Muscle of leg (tissue), 3 donors: ENCODE measurements at regions not wholly inside any gene's neighbourhood (a gene's known extent, or its start where the extent isn't known, plus 50 kb on each side); places are given as distances from the start of the nearest gene placed in this dataset.
A peak's percentile ranks its signal among the peaks of the same experiment; 100 is the strongest.

Experiments
- DNase-seq: peaks from one replicate; pipeline ENCODE4 v3.0.0; 2013
- H3K27ac ChIP-seq: one replicate; pipeline ENCODE4 v1.5.1; 2013; ENCODE audit warnings: mild to moderate bottlenecking, low read length, control low read depth
- H3K27me3 ChIP-seq: one replicate; pipeline ENCODE4 v1.6.1; 2013; ENCODE audit warnings: low read length; ENCODE audit not compliant: control insufficient read depth, insufficient read depth
- H3K36me3 ChIP-seq: one replicate; pipeline ENCODE4 v1.6.1; 2013; ENCODE audit warnings: low read length; ENCODE audit not compliant: control insufficient read depth, insufficient read depth
- H3K4me1 ChIP-seq: one replicate; pipeline ENCODE4 v1.6.1; 2013; ENCODE audit warnings: low read length; ENCODE audit not compliant: control insufficient read depth, insufficient read depth
- H3K4me3 ChIP-seq: one replicate; pipeline ENCODE4 v1.5.1; 2013; ENCODE audit warnings: low read length, control low read depth
- H3K9me3 ChIP-seq: replicated peaks from 2 replicates; pipeline ENCODE4 v1.6.1; 2013; ENCODE audit warnings: low read depth, low read length; ENCODE audit not compliant: control insufficient read depth
- WGBS: methylation state at CpG from one replicate; pipeline ENCODE4 v1.1.5; 2013; ENCODE audit warnings: missing lambda C conversion rate; ENCODE audit not compliant: insufficient coverage; 5-methylcytosine and 5-hydroxymethylcytosine counted together

DNA sequence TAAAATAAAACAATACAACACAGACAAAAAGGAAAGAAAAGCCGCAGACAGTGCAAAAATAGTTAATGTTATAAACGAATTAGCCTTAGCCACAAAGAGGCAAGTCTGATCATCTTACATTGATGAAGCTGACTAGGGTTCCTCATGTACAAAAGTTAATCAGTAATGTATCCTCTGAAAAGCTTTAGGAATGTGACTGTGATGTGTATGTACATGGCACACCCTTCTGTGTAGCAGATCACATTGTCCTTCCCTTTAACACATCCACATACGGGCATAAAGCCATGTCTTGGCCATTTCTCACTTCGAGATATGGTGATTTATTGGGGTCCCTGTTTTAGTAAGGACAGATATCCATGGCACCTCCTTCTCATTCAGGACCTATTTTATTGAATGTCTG is 1327.5 kb upstream of the CDH8 start:
- Histone ChIP-seq H3K36me3 (no peaks in the 10 kb centered on the region), H3K27ac (no peak overlapping the region), H3K9me3 (no peaks in the 10 kb centered on the region), H3K4me1 (no peaks in the 10 kb centered on the region), H3K27me3 (no peaks in the 10 kb centered on the region), H3K4me3 (no peak overlapping the region)
- DNase-seq, result no peak
- WGBS, result no CpG with 5 or more reads among the region's 4 CpGs

DNA sequence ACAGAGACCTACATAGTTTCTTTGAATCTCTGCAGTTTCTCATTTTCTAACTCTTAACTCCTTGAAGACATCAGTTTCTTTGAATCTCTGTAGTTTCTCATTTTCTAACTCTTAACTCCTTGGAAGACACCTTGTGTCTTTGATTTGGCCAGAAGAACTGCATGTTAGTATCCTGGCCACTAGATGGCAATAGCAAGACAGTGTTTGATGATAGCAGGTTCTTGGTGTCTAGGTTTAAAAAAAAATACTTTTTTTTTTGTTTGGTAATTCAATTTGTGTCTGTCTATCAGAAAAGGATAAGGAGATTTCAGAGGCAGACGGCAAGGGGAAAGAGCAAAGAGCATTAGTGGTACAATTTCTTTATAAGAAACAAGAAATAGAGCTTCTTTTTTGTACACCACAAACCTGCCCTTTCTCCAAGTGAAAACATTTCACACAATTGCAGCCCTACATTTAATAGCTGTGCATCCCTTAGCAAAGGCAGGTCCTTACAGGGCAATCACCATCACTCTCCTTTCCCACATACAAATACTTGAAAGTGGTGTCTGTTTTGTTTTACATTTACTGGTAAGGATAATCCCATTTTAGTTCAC is 1324.9 kb upstream of the CDH8 start:
- peak; percentile 63 for DNase-seq
- no peaks in the 10 kb centered on the region for H3K36me3 ChIP-seq
- WGBS, result no CpG with 5 or more reads among the region's 1 CpG
- no peaks in the 10 kb centered on the region for H3K4me1 ChIP-seq
- H3K27me3 ChIP-seq, result no peaks in the 10 kb centered on the region
- H3K9me3 ChIP-seq, result no peaks in the 10 kb centered on the region
- H3K27ac ChIP-seq, result no peak overlapping the region
- H3K4me3 ChIP-seq, result no peak overlapping the region

DNA sequence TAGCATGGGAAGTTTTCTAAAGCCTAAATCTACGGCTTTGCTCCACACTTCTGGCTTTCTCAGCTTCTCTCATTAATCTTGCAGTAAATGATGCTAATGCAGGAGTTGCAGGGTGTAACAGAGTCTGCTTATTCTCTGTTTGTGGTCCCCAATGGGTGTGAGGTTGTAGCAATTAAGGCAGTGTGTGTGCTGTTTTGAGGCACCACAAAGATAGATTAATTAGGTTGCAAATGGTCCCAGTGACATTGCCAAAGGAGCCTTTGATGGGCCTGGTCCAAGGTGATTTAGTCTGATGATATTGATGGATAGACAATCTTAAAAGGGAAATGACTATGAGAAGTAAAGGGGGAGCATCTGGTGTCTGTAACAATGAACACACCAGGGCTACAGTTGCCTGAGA is 1313.7 kb upstream of the CDH8 start:
- Histone ChIP-seq H3K27me3 (no peaks in the 10 kb centered on the region), H3K4me1 (no peaks in the 10 kb centered on the region), H3K9me3 (no peaks in the 10 kb centered on the region), H3K36me3 (no peaks in the 10 kb centered on the region), H3K4me3 (no peak overlapping the region), H3K27ac (no peak overlapping the region)
- no peak for DNase-seq
- no CpG with 5 or more reads among the region's 1 CpG for WGBS

DNA sequence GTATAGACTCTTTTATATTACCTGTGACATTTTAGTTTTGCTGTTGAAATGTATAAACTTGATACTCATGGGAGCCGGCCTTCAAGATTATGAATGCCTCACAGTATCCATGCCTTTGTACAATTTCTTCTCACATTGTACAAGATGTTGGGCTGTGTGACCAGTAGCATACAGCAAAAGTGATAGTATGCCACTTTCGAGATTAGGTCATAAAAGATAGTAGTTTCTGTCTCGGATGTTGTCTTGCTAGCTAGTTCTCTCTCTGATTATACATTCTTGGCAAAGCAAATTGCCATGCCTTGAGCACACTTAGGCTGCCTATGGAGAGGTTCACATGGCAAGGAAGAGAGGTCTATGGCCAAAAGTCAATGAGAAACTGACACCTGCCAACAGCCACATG is 1309.8 kb upstream of the CDH8 start:
- no peak for DNase-seq
- H3K27ac ChIP-seq, result no peak overlapping the region
- no peaks in the 10 kb centered on the region for H3K36me3 ChIP-seq
- H3K4me3 ChIP-seq, result no peak overlapping the region
- 100% methylated on average over 1 of the region's 3 CpGs for WGBS
- no peaks in the 10 kb centered on the region for H3K4me1 ChIP-seq
- H3K27me3 ChIP-seq, result no peaks in the 10 kb centered on the region
- no peaks in the 10 kb centered on the region for H3K9me3 ChIP-seq

DNA sequence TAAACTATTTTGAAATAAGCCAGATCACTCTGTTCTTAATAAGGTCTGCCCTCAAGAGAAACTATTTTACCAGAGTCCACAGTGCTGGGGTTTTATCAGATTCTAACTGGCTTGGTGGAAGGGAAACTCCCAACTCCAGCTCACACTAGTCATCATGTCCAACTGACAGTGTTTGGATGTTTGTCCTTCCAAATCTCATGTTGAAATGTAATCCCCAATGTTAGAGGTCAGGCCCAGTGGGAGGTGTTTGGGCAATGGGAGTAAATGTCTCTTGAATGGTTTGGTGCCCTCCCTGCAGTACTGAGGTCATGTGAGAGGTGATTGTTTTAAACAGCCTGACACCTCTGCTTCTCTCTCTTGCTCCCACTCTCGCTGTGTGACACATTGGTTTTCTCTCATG is 1301.0 kb upstream of the CDH8 start:
- no peaks in the 10 kb centered on the region for H3K36me3 ChIP-seq
- no peak for DNase-seq
- H3K4me1 ChIP-seq, result no peaks in the 10 kb centered on the region
- WGBS, result no CpG with 5 or more reads among the region's 1 CpG
- no peak overlapping the region for H3K27ac ChIP-seq
- H3K4me3 ChIP-seq, result no peak overlapping the region
- H3K27me3 ChIP-seq, result no peaks in the 10 kb centered on the region
- H3K9me3 ChIP-seq, result no peaks in the 10 kb centered on the region

DNA sequence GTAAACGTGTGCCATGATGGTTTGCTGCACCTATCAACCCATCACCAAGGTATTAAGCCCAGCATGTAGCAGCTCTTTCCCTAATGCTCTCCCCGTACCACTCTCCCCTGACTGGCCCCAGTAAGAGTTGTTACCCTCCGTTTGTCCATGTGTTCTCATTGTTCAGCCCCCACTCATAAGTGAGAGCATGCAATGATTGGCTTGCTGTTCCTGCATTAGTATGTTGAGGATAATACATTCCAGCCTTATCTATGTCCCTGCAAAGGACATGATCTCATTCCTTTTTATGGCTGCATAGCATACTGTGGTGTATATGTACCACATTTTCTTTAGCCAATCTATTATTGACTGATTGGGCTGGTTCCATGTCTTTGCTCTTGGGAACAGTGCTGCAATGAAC is 1294.9 kb upstream of the CDH8 start:
- Histone ChIP-seq H3K9me3 (no peaks in the 10 kb centered on the region), H3K36me3 (no peaks in the 10 kb centered on the region), H3K27ac (no peak overlapping the region), H3K27me3 (no peaks in the 10 kb centered on the region), H3K4me1 (no peaks in the 10 kb centered on the region), H3K4me3 (no peak overlapping the region)
- no CpG with 5 or more reads among the region's 3 CpGs for WGBS
- DNase-seq, result no peak

DNA sequence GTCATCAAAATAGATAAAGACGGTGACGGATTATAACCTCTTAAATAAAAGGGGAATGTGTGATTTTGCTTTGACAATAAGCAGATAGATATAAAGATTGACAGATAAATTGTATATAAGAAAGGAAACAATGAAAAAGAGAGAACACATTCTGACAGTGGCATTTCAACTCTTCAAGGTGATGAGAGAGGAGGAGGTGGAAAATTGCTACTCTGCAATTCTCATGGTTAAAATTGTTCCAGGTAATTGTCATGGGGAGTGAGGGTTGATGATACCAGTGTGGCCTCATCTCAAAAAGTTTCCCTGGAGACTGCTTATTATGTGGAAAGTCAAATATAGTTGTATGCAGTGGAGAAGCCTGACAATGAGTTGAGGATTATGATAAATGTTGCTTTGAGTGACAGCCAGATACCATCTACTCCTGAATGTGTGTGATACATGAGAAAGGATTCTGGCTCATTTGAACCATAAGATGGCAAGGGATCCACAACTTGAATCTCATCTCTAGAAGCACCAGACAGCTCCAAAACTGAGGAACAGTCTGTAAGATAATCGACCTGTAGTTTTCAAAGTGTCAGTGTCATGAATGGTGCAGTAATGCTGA is 1290.6 kb upstream of the CDH8 start:
- H3K4me1 ChIP-seq, result no peaks in the 10 kb centered on the region
- WGBS, result no CpG with 5 or more reads among the region's 3 CpGs
- DNase-seq, result no peak
- H3K27me3 ChIP-seq, result no peaks in the 10 kb centered on the region
- H3K4me3 ChIP-seq, result no peak overlapping the region
- H3K9me3 ChIP-seq, result no peaks in the 10 kb centered on the region
- H3K27ac ChIP-seq, result no peak overlapping the region
- H3K36me3 ChIP-seq, result no peaks in the 10 kb centered on the region

DNA sequence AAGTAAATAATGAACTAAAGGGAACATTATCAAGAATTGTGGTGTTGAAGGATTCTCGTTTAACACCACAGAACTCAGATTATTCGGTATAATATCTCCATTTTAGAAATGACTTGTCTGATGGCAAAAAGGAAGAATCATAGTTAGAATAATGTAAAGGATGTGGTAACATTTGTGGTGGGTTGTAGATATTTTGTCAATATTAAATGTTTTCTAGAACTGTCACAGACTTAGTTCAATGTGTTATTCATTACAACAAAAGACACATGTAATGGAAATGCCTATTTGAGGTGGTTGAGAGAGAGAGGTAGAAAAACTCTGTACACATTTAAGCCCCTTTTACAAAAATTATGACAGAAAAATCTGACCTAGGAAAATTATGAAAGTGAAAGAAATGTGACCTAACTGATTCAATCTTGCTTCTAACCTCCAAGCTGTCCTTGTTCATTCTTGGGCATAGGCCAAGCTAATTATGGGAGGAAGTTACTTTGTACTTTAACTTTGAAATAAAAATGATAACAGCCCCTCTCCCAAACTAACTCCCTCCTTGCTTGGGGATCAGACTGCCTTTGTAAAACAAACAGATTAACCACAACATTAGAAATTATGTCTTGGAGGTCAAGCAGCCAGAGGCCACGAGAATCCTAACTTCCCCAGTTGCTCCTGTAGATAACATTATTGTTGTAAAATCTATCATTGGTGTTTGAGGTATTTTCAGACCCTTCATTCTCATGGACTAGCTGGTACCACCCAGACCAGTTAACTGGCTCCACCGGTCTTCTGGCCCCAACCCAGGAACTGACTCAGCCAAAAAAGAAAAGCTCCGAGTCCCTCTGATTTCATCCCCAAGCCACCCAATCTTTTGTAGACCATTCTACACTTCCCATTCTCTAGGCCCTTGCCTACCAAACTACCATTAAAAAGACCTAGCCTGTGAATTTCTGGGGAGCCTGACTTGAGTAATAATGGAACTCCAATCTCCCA is 1287.8 kb upstream of the CDH8 start:
- WGBS, result 87% methylated on average over 2 of the region's 5 CpGs
- DNase-seq, result no peak

DNA sequence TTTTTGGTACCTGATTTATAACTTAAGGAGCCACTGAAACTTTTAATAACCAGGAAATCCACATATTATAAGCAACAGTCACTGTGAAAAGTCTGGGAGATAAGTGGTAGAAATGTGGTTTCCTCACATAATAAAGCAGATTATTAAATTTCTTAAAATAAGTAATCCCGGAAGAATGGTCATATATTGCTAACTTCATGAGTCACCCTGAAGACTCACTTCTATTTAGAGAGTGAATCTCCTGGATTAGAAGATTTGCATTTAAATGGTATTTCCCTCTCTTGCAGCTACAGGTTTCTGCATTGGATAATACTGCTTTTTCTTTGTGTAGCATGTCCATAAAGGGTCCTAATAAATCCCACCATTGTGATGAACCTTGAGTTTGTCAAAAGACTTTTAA is 1286.8 kb upstream of the CDH8 start:
- H3K36me3 ChIP-seq, result no peaks in the 10 kb centered on the region
- H3K4me3 ChIP-seq, result no peak overlapping the region
- WGBS, result no CpG with 5 or more reads among the region's 1 CpG
- H3K27me3 ChIP-seq, result no peaks in the 10 kb centered on the region
- DNase-seq, result no peak
- H3K4me1 ChIP-seq, result no peaks in the 10 kb centered on the region
- no peak overlapping the region for H3K27ac ChIP-seq
- no peaks in the 10 kb centered on the region for H3K9me3 ChIP-seq

More for the DNA sequence above, 1287.8 kb upstream of the CDH8 start:
- Histone ChIP-seq H3K4me3 (no peak overlapping the region), H3K27me3 (no peaks in the 10 kb centered on the region), H3K27ac (no peak overlapping the region), H3K9me3 (no peaks in the 10 kb centered on the region), H3K4me1 (no peaks in the 10 kb centered on the region), H3K36me3 (no peaks in the 10 kb centered on the region)

DNA sequence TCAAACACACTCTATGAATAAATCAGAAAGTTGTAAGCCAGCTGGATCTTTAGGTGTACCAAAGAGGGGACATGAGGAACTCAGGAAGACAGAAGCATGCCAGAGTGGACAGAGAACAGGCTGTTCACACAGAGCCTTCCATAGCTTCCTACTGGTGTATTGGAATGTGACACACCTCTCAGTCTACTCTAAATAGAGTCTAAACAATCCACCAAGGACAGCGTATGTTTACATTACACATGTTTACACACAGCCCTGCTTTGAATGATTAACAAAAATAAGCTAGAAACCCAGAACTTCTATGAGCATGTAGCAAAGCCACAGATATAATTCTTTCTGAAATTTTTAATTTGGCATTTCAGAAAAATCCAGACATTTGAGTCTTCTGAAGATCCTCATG is 1279.0 kb upstream of the CDH8 start:
- no peaks in the 10 kb centered on the region for H3K36me3 ChIP-seq
- no peak overlapping the region for H3K27ac ChIP-seq
- DNase-seq, result no peak
- no peaks in the 10 kb centered on the region for H3K9me3 ChIP-seq
- no CpG with 5 or more reads among the region's 1 CpG for WGBS
- H3K27me3 ChIP-seq, result no peaks in the 10 kb centered on the region
- no peak overlapping the region for H3K4me3 ChIP-seq
- no peaks in the 10 kb centered on the region for H3K4me1 ChIP-seq
